ENCODE measurements at regions not wholly inside any gene's neighbourhood (a gene's known extent, or its start where the extent isn't known, plus 50 kb on each side); places are given as distances from the start of the nearest gene placed in this dataset.
A peak's percentile ranks its signal among the peaks of the same experiment; 100 is the strongest.

DNA sequence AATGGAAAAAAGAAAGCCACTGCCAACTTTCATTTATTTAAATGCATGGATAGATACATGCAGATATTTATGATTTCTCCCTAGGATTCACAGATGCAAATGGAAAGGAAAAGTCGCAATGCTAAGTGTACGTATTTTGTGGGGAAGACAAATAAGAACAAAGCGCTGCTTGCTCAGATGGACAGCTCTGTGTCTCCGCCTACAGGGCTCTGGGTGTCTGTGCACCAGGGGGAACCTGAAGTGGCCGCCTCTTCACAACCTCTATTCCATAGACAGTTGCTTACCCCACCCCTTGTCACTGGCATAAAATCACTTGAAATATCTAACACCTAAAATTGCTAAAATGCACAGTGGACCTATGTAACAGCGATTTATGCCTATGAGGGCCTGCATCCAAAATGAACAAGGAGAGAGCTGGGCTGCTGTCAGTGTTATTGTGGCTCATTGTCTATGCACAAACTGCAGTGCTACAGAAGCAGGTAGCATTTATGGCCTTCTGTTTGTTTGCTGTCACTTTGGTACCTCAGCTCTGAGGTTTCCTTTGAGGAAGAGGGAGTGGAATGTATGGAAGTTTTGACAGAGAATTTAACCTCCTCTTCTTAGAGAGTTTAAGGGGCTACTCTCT, 58.6 kb upstream of the PAGE1 start:
- DNase-seq (ENCODE audit: low read depth), result no peak
- H3K4me3 ChIP-seq (ENCODE audit: control insufficient read depth, low read depth, low read length), result no peak overlapping the region
- TF ChIP-seq, protein P1, sequence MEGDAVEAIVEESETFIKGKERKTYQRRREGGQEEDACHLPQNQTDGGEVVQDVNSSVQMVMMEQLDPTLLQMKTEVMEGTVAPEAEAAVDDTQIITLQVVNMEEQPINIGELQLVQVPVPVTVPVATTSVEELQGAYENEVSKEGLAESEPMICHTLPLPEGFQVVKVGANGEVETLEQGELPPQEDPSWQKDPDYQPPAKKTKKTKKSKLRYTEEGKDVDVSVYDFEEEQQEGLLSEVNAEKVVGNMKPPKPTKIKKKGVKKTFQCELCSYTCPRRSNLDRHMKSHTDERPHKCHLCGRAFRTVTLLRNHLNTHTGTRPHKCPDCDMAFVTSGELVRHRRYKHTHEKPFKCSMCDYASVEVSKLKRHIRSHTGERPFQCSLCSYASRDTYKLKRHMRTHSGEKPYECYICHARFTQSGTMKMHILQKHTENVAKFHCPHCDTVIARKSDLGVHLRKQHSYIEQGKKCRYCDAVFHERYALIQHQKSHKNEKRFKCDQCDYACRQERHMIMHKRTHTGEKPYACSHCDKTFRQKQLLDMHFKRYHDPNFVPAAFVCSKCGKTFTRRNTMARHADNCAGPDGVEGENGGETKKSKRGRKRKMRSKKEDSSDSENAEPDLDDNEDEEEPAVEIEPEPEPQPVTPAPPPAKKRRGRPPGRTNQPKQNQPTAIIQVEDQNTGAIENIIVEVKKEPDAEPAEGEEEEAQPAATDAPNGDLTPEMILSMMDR (IDR thresholded peaks at IDR 0.05; ENCODE audit: control insufficient read depth, insufficient read depth, low read depth, low read length, missing control alignments), result peak; percentile 78

DNA sequence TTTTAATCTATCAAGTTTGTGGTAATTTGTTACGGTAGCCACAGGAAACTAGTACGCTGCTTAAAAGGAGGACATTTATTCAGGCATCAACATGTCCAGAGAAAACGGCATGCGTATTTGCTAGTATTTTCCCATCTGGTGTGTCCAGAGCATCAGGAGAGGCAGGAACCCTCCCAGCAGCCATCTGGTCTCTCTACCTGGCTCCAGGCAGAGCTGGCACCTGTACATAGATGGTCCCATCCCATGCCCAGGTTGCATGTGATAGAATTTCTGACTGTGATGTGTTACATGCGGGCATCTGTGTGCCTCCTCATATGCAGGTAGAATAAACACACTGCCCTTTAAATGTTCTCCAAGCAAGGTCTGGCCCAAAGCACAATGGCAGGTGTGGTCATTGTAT, 57.9 kb upstream of the PAGE1 start:
- no peak overlapping the region for H3K4me3 ChIP-seq (ENCODE audit: control insufficient read depth, low read depth, low read length)
- no peak for DNase-seq (ENCODE audit: low read depth)
- TF ChIP-seq, protein P1 (IDR thresholded peaks at IDR 0.05; ENCODE audit: control insufficient read depth, insufficient read depth, low read depth, low read length, missing control alignments), result no peak

DNA sequence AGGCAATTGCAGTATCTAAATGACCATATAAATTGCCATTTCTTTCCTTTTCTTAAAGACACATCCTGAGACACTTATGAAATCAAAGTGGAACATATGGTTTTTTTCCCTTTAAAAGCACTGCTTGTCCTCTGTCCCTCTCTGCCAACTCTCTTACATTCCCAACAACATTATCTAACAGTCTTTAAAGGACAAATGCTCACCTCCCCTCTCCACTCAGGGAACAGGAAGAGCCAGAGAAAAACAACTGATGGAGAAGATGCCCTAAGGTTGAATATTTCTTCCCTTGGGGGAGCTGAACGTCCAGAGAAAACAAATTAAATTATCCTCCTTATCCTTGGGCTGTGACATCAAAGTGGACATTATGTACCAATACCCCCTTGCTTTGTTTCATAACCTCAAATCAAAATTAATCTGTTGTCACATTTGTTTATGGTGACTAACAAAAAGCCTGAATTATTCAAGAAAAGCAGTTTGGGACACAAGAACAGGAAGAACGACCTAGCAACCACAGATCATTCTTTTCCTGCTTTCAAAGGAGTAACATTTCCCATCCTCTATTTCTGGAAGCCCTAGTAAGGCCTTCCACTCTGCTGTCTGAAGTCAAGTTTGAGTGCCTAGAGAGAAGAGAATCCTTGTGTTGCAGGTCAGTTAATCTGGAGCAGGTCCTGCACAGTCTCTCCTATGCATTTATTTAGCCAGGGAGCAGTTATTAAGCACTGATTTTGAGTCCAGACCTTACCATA, 52.6 kb upstream of the PAGE1 start:
- H3K4me3 ChIP-seq (ENCODE audit: control insufficient read depth, low read depth, low read length), result no peak overlapping the region
- TF ChIP-seq, protein P1 (IDR thresholded peaks at IDR 0.05; ENCODE audit: control insufficient read depth, insufficient read depth, low read depth, low read length, missing control alignments), result no peak
- DNase-seq (ENCODE audit: low read depth), result no peak

DNA sequence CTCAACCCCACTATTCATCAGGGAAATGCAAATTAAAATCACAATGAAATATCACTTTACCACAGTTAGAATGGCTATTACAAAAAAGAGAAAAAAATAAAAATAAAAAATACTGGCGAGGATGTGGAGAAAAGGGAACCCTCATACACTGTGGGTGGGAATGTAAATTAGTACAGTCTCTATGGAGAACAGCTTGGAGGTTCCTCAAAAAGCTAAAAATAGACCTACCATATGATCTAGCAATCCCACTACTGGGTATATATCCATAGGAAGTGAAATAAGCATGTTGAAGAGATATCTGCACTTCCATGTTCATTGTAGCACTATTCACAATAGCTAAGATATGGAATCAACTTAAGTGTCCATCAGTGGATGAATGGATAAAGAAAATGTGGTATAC, 50.5 kb upstream of the PAGE1 start:
- no peak for DNase-seq (ENCODE audit: low read depth)
- TF ChIP-seq, protein P1 (IDR thresholded peaks at IDR 0.05; ENCODE audit: control insufficient read depth, insufficient read depth, low read depth, low read length, missing control alignments), result no peak
- H3K4me3 ChIP-seq (ENCODE audit: control insufficient read depth, low read depth, low read length), result no peak overlapping the region
